Mesothelial cell of epicardium (in vitro differentiated cells): ENCODE measurements at regions not wholly inside any gene's neighbourhood (a gene's known extent, or its start where the extent isn't known, plus 50 kb on each side); places are given as distances from the start of the nearest gene placed in this dataset.

ENCODE experiments used
- DNase-seq, 2 experiments: peaks; one replicate each; pipeline ENCODE4 v3.0.0; 2021; ENCODE audit warnings: low spot score in 2 of 2; ENCODE audit not compliant: unreplicated experiment in 2 of 2
- H3K27ac Mint-ChIP-seq: 2 replicates; pipeline ENCODE4 v1.8.0; 2021; ENCODE audit warnings: mixed read lengths
- H3K27me3 Mint-ChIP-seq: 2 replicates; pipeline ENCODE4 v1.8.0; 2021; ENCODE audit warnings: low read depth, mixed read lengths
- H3K36me3 Mint-ChIP-seq: 2 replicates; pipeline ENCODE4 v1.8.0; 2021; ENCODE audit warnings: mixed read lengths
- H3K4me1 Mint-ChIP-seq: 2 replicates; pipeline ENCODE4 v1.8.0; 2021; ENCODE audit warnings: mixed read lengths
- H3K4me3 Mint-ChIP-seq: 2 replicates; pipeline ENCODE4 v1.8.0; 2021; ENCODE audit warnings: mild to moderate bottlenecking, moderate library complexity, mixed read lengths
- H3K9me3 Mint-ChIP-seq: 2 replicates; pipeline ENCODE4 v1.8.0; 2021; ENCODE audit warnings: mixed read lengths
- CTCF ChIP-seq: fragments of 200-600 bp; sonication (generic); IDR thresholded peaks from one replicate; pipeline ENCODE4 v1.5.0; 2021; ENCODE audit warnings: antibody characterized with exemption; ENCODE audit not compliant: unreplicated experiment

DNA sequence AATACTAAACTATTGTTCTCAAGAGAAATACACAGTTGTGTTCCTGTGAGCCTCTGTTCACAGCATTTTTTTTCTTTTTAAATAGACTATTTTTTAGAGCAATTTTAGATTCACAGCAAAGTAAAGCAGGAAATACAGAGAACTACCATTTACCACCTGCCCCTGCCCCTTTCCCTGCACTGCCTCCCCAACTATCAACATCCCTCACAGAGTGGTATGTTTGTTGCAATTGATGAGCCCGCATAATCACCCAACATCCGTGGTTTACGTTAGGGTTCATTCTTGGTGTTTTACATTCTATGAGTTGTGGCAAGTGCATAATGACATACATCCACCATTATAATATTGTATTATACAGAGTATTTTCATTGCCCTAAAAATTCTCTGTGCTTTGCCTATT lies 71.6 kb upstream of the TNFAIP3 start:
- no peak for TF ChIP-seq CTCF
- H3K4me3 Mint-ChIP-seq: no peak overlapping the region
- DNase-seq: no peak
- no peaks in the 10 kb centered on the region for H3K27me3 Mint-ChIP-seq
- H3K27ac Mint-ChIP-seq: peak overlapping the region; percentile 89
- peaks cover 24% of the 10 kb centered on the region for H3K4me1 Mint-ChIP-seq
- no peaks in the 10 kb centered on the region for H3K36me3 Mint-ChIP-seq
- no peaks in the 10 kb centered on the region for H3K9me3 Mint-ChIP-seq

- Mint-ChIP-seq H3K36me3 (no peaks in the 10 kb centered on the region), H3K9me3 (no peaks in the 10 kb centered on the region), H3K27ac (no peak overlapping the region), H3K4me3 (no peak overlapping the region), H3K27me3 (no peaks in the 10 kb centered on the region), H3K4me1 (peaks cover 37% of the 10 kb centered on the region)
- TF ChIP-seq CTCF: no peak
- DNase-seq: no peak
Observed at GRCh38 chr6:137798261-137798660, 68.8 kb upstream of the TNFAIP3 start.

GRCh38 chr6:137798846-137799245 lies 68.2 kb upstream of the TNFAIP3 start:
- Mint-ChIP-seq H3K9me3 (no peaks in the 10 kb centered on the region), H3K4me1 (peaks cover 38% of the 10 kb centered on the region), H3K27me3 (no peaks in the 10 kb centered on the region), H3K27ac (no peak overlapping the region), H3K4me3 (no peak overlapping the region), H3K36me3 (no peaks in the 10 kb centered on the region)
- DNase-seq: no peak
- no peak for TF ChIP-seq CTCF

GRCh38 chr6:137799950-137800568 lies 67.0 kb upstream of the TNFAIP3 start:
- H3K4me1 Mint-ChIP-seq: peaks cover 38% of the 10 kb centered on the region
- no peaks in the 10 kb centered on the region for H3K27me3 Mint-ChIP-seq
- DNase-seq: no peak
- no peak overlapping the region for H3K27ac Mint-ChIP-seq
- H3K9me3 Mint-ChIP-seq: no peaks in the 10 kb centered on the region
- no peak overlapping the region for H3K4me3 Mint-ChIP-seq
- peak; percentile 25 for TF ChIP-seq CTCF
- no peaks in the 10 kb centered on the region for H3K36me3 Mint-ChIP-seq

DNA sequence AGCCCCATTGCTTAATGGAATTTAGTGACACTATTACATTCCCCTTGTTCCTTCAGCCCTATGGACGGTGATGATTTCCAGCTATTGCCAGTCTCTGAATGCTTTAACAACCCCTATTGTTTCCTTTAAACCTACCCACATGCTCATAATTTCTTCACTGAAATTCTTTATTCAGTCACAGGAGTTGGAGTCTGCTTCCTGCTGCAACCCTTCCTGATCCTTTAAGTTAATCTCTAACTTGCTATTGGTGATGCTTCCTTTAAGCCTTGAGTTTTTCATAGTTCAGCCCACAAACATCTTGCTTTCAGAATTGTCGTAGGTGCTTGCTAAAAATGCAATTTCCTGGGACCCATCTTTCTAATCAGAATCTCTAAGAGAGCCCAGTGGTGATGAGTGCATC lies 66.3 kb upstream of the TNFAIP3 start:
- no peak for DNase-seq
- H3K4me3 Mint-ChIP-seq: no peak overlapping the region
- no peaks in the 10 kb centered on the region for H3K36me3 Mint-ChIP-seq
- no peak for TF ChIP-seq CTCF
- no peaks in the 10 kb centered on the region for H3K27me3 Mint-ChIP-seq
- peaks cover 41% of the 10 kb centered on the region for H3K4me1 Mint-ChIP-seq
- H3K27ac Mint-ChIP-seq: no peak overlapping the region
- no peaks in the 10 kb centered on the region for H3K9me3 Mint-ChIP-seq
